H9 (cell line): ENCODE measurements at regions not wholly inside any gene's neighbourhood (a gene's known extent, or its start where the extent isn't known, plus 50 kb on each side); places are given as distances from the start of the nearest gene placed in this dataset.

Source experiments
- DNase-seq: peaks from one replicate; pipeline ENCODE4 v3.0.0-alpha.2; 2017
- H2AFZ ChIP-seq: one replicate; pipeline ENCODE4 v1.6.1; 2013; ENCODE audit warnings: mild to moderate bottlenecking, low read length, control low read depth, moderate library complexity
- H2AK5ac ChIP-seq: 2 replicates; pipeline ENCODE4 v1.6.1; 2013; ENCODE audit warnings: low read length, control low read depth, mixed read lengths; ENCODE audit not compliant: insufficient read length
- H2BK120ac ChIP-seq: one replicate; pipeline ENCODE4 v1.6.1; 2013; ENCODE audit warnings: low read depth, mild to moderate bottlenecking, low read length, control low read depth, inconsistent platforms; ENCODE audit not compliant: poor library complexity, severe bottlenecking
- H2BK12ac ChIP-seq: 2 replicates; pipeline ENCODE4 v1.6.1; 2013; ENCODE audit warnings: low read length, control low read depth, mixed read lengths, low read depth; ENCODE audit not compliant: insufficient read length
- H2BK15ac ChIP-seq: 2 replicates; pipeline ENCODE4 v1.6.1; 2013; ENCODE audit warnings: low read depth, low read length, control low read depth
- H2BK20ac ChIP-seq: one replicate; pipeline ENCODE4 v1.6.1; 2013; ENCODE audit warnings: low read depth, mild to moderate bottlenecking, low read length, control low read depth, inconsistent platforms; ENCODE audit not compliant: poor library complexity, severe bottlenecking
- H2BK5ac ChIP-seq: 2 replicates; pipeline ENCODE4 v1.6.1; 2013; ENCODE audit warnings: low read length, control low read depth, mixed read lengths; ENCODE audit not compliant: insufficient read length
- H3K14ac ChIP-seq: 2 replicates; pipeline ENCODE4 v1.6.1; 2013; ENCODE audit warnings: low read length, control low read depth; ENCODE audit not compliant: insufficient read depth
- H3K18ac ChIP-seq: 2 replicates; pipeline ENCODE4 v1.6.1; 2013; ENCODE audit warnings: low read depth, mild to moderate bottlenecking, mixed read lengths, low read length, control low read depth; ENCODE audit not compliant: insufficient read length
- H3K23ac ChIP-seq: 2 replicates; pipeline ENCODE4 v1.6.1; 2013; ENCODE audit warnings: low read length, control low read depth, mixed read lengths, low read depth; ENCODE audit not compliant: insufficient read length
- H3K23me2 ChIP-seq: 2 replicates; pipeline ENCODE4 v1.6.1; 2013; ENCODE audit warnings: low read depth, mild to moderate bottlenecking, mixed read lengths, low read length, control low read depth; ENCODE audit not compliant: insufficient read length, poor library complexity, severe bottlenecking
- H3K27ac ChIP-seq: 2 replicates; pipeline ENCODE4 v1.5.1; 2013; ENCODE audit warnings: low read length, control low read depth, mixed read lengths, low read depth; ENCODE audit not compliant: insufficient read length
- H3K27me3 ChIP-seq: 2 replicates; pipeline ENCODE4 v1.6.1; 2013; ENCODE audit warnings: low read length, control low read depth, inconsistent platforms; ENCODE audit not compliant: insufficient read depth
- H3K4ac ChIP-seq: 2 replicates; pipeline ENCODE4 v1.6.1; 2013; ENCODE audit warnings: low read depth, mild to moderate bottlenecking, control low read depth, inconsistent platforms, low read length, moderate library complexity
- H3K4me1 ChIP-seq: 2 replicates; pipeline ENCODE4 v1.6.1; 2013; ENCODE audit warnings: low read length, control low read depth, inconsistent platforms; ENCODE audit not compliant: insufficient read depth
- H3K4me2 ChIP-seq: 2 replicates; pipeline ENCODE4 v1.6.1; 2013; ENCODE audit warnings: low read length, control low read depth, mixed read lengths; ENCODE audit not compliant: insufficient read length, insufficient read depth
- H3K56ac ChIP-seq: 2 replicates; pipeline ENCODE4 v1.6.1; 2013; ENCODE audit warnings: low read depth, mild to moderate bottlenecking, mixed read lengths, low read length, control low read depth; ENCODE audit not compliant: insufficient read length
- H3K79me1 ChIP-seq: 2 replicates; pipeline ENCODE4 v1.6.1; 2013; ENCODE audit warnings: low read depth, mild to moderate bottlenecking, moderate library complexity, low read length, control low read depth, inconsistent platforms; ENCODE audit not compliant: insufficient read depth, poor library complexity, severe bottlenecking
- H3K79me2 ChIP-seq: 2 replicates; pipeline ENCODE4 v1.6.1; 2013; ENCODE audit warnings: low read length, control low read depth, inconsistent platforms; ENCODE audit not compliant: insufficient read depth
- H3K9ac ChIP-seq: 2 replicates; pipeline ENCODE4 v1.6.1; 2013; ENCODE audit warnings: low read length, control low read depth, mixed read lengths; ENCODE audit not compliant: insufficient read length; ENCODE audit errors: extremely low read depth
- H3K9me3 ChIP-seq: one replicate; pipeline ENCODE4 v1.6.1; 2013; ENCODE audit warnings: low read depth, low read length, inconsistent platforms; ENCODE audit not compliant: control insufficient read depth
- H3T11ph ChIP-seq: one replicate; pipeline ENCODE4 v1.6.1; 2013; ENCODE audit warnings: mild to moderate bottlenecking, low read length, control low read depth, inconsistent platforms
- H4K20me1 ChIP-seq: one replicate; pipeline ENCODE4 v1.6.1; 2013; ENCODE audit not compliant: control insufficient read depth, insufficient read length, insufficient read depth
- H4K5ac ChIP-seq: 2 replicates; pipeline ENCODE4 v1.6.1; 2013; ENCODE audit warnings: low read depth, mild to moderate bottlenecking, mixed read lengths, low read length, control low read depth; ENCODE audit not compliant: insufficient read length
- H4K8ac ChIP-seq: replicated peaks from 2 replicates; pipeline ENCODE4 v1.6.1; 2013; ENCODE audit warnings: low read length, control low read depth, mixed read lengths, low read depth; ENCODE audit not compliant: insufficient read length
- H4K91ac ChIP-seq: 2 replicates; pipeline ENCODE4 v1.6.1; 2013; ENCODE audit warnings: low read depth, mild to moderate bottlenecking, moderate library complexity, mixed read lengths, low read length, control low read depth; ENCODE audit not compliant: insufficient read length
- H3K27ac Mint-ChIP-seq, 3 experiments: 2 replicates in 2 of 3; 3 replicates in 1 of 3; pipeline ENCODE4 v1.8.0; 2020 to 2021; ENCODE audit warnings: mixed read lengths in 3 of 3, mild to moderate bottlenecking in 1 of 3, moderate library complexity in 1 of 3
- H3K27me3 Mint-ChIP-seq: 2 replicates; pipeline ENCODE4 v1.8.0; 2021; ENCODE audit warnings: low read depth, mild to moderate bottlenecking, moderate library complexity, mixed read lengths
- H3K36me3 Mint-ChIP-seq, 3 experiments: 2 replicates in 2 of 3; 3 replicates in 1 of 3; pipeline ENCODE4 v1.8.0; 2020 to 2021; ENCODE audit warnings: low read depth in 3 of 3, mixed read lengths in 3 of 3; ENCODE audit not compliant: insufficient read depth in 1 of 3
- H3K4me1 Mint-ChIP-seq, 2 experiments: 2 replicates each; pipeline ENCODE4 v1.8.0; 2020; ENCODE audit warnings: mixed read lengths in 2 of 2
- H3K4me3 Mint-ChIP-seq, 2 experiments: 2 replicates in 1 of 2; 3 replicates in 1 of 2; pipeline ENCODE4 v1.8.0; 2020 to 2021; ENCODE audit warnings: mild to moderate bottlenecking in 2 of 2, mixed read lengths in 2 of 2, moderate library complexity in 1 of 2
- H3K9me3 Mint-ChIP-seq, 2 experiments: 2 replicates in 1 of 2; 3 replicates in 1 of 2; pipeline ENCODE4 v1.8.0; 2020; ENCODE audit warnings: mild to moderate bottlenecking in 2 of 2, mixed read lengths in 2 of 2, moderate library complexity in 1 of 2
- CTCF ChIP-seq: fragments of 200-600 bp; sonication (generic); conservative IDR thresholded peaks from 3 replicates; pipeline ENCODE4 v1.8.0; 2021; ENCODE audit warnings: antibody characterized with exemption, mild to moderate bottlenecking
- WGBS: extraction: QIAGEN DNeasy Blood & Tissue Kit; methylation state at CpG from one replicate; pipeline ENCODE4 v1.1.7; 2013; ENCODE audit warnings: missing lambda C conversion rate, low lambda C conversion rate, mixed read lengths; ENCODE audit not compliant: insufficient read length; ENCODE audit errors: extremely low coverage; 5-methylcytosine and 5-hydroxymethylcytosine counted together

- H4K20me1 ChIP-seq, result no peaks in the 10 kb centered on the region
- no peak overlapping the region for H3K14ac ChIP-seq
- no peak for TF ChIP-seq CTCF
- WGBS, result no CpG with 5 or more reads among the region's 3 CpGs
- DNase-seq, result no peak
- H3K79me1 ChIP-seq, result no peaks in the 10 kb centered on the region
- H3K9me3 ChIP-seq, result no peaks in the 10 kb centered on the region
- Mint-ChIP-seq H3K4me3 (no peak overlapping the region), H3K27ac (no peak overlapping the region), H3K27me3 (no peaks in the 10 kb centered on the region), H3K9me3 (no peaks in the 10 kb centered on the region), H3K4me1 (0 out of 4 replicates have a peak, but pooled peaks cover 0 to 4% of the 10 kb centered on the region in 2 experiments), H3K36me3 (no peaks in the 10 kb centered on the region)
- H3K9ac ChIP-seq, result no peak overlapping the region
- no peak overlapping the region for H2BK12ac ChIP-seq
- H2AFZ ChIP-seq, result no peak overlapping the region
- no peak overlapping the region for H4K91ac ChIP-seq
- no peak overlapping the region for H4K5ac ChIP-seq
- H3K23me2 ChIP-seq, result no peaks in the 10 kb centered on the region
- no peaks in the 10 kb centered on the region; the same call in 1 of the 2 replicates for H3K4me1 ChIP-seq
- H2BK15ac ChIP-seq, result no peak overlapping the region
- no peaks in the 10 kb centered on the region for H3K79me2 ChIP-seq
- no peak overlapping the region for H3K4me2 ChIP-seq
- H3K18ac ChIP-seq, result no peak overlapping the region
- H2AK5ac ChIP-seq, result no peak overlapping the region
- H3K27ac ChIP-seq, result no peak overlapping the region
- no peak overlapping the region for H3T11ph ChIP-seq
- H4K8ac ChIP-seq, result no peak overlapping the region
- H3K4ac ChIP-seq, result no peak overlapping the region
- no peak overlapping the region for H2BK120ac ChIP-seq
- no peak overlapping the region for H2BK5ac ChIP-seq
- no peak overlapping the region for H2BK20ac ChIP-seq
- no peak overlapping the region for H3K23ac ChIP-seq
- no peak overlapping the region for H3K56ac ChIP-seq
- H3K27me3 ChIP-seq, result no peaks in the 10 kb centered on the region
Observed at GRCh38 chr3:159137949-159138348, 336.1 kb downstream of the MFSD1 start.
